ENCODE measurements at regions not wholly inside any gene's neighbourhood (a gene's known extent, or its start where the extent isn't known, plus 50 kb on each side); places are given as distances from the start of the nearest gene placed in this dataset.

DNA sequence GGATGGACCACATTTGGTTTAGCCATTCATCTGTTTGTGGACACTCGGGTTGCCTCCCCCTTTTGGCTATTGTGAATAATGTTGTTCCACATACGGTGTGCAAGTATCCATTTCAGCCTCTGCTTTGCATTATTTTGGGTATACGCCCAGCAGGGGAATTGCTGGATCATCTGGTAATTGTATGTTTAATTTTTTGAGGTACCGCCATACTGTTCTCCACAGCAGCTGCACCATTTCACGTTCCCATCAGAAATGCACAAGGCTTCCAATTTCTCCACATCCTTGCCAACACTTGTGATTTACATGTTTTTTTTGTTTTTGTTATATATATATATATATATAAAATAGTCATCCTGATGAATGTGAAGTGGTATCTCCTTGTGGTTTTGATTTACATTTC is 54.6 kb upstream of the TWIST2 start:
- no peak for ATAC-seq
- H3K36me3 ChIP-seq, result no peaks in the 10 kb centered on the region
- no peaks in the 10 kb centered on the region for H3K27me3 ChIP-seq
- WGBS (ENCODE audit: insufficient coverage, low coverage, low lambda C conversion rate, missing lambda C conversion rate), result 56% methylated on average over 3 of the region's 5 CpGs
- no peaks in the 10 kb centered on the region for H3K4me1 ChIP-seq
- DNase-seq, result no peak
- TF ChIP-seq POLR2A (IDR thresholded peaks at IDR 0.05), result no peak
- TF ChIP-seq, protein P1, sequence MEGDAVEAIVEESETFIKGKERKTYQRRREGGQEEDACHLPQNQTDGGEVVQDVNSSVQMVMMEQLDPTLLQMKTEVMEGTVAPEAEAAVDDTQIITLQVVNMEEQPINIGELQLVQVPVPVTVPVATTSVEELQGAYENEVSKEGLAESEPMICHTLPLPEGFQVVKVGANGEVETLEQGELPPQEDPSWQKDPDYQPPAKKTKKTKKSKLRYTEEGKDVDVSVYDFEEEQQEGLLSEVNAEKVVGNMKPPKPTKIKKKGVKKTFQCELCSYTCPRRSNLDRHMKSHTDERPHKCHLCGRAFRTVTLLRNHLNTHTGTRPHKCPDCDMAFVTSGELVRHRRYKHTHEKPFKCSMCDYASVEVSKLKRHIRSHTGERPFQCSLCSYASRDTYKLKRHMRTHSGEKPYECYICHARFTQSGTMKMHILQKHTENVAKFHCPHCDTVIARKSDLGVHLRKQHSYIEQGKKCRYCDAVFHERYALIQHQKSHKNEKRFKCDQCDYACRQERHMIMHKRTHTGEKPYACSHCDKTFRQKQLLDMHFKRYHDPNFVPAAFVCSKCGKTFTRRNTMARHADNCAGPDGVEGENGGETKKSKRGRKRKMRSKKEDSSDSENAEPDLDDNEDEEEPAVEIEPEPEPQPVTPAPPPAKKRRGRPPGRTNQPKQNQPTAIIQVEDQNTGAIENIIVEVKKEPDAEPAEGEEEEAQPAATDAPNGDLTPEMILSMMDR (IDR thresholded peaks at IDR 0.05), result no peak
- H3K27ac ChIP-seq, result no peak overlapping the region
- no peak overlapping the region for H3K4me3 ChIP-seq
- intact Hi-C loops (cut with DNase I), result no loop called here
- H3K9me3 ChIP-seq, result no peaks in the 10 kb centered on the region

DNA sequence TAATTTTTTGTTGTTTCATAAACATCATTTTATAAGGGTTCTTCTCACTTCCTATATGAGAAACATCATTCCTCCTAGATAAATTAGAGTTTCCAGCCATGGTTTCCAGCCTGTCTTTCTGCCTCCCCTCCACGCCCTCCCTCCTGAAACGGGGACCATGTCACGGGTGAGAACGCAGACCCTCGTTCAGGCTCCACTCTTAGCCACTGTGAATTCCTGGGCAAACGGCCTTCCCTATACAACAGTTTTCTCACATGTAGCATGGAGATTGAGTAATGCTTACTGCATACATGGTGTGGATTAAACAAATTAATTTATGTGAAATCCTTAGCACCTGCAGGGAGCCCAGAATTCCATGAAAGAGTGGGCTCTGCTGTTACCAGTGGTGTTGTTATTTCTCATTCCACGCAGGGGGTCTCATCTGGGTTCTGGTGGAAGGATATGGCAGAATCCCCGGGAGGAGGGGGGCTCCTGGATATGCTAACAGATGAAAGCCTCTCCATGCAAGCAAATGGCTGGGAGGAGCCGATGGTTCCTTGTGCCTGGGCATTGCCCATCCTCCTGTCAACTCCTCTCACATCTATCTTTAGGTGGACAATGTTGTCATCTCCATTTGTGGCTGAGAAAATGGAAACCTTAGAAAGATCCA is 54.0 kb upstream of the TWIST2 start:
- Histone ChIP-seq H3K9me3 (no peaks in the 10 kb centered on the region), H3K4me3 (no peak overlapping the region), H3K27me3 (no peaks in the 10 kb centered on the region), H3K27ac (no peak overlapping the region), H3K36me3 (no peaks in the 10 kb centered on the region), H3K4me1 (no peaks in the 10 kb centered on the region)
- DNase-seq (no peak), ATAC-seq (no peak)
- 79% methylated on average over 7 of the region's 9 CpGs for WGBS (ENCODE audit: insufficient coverage, low coverage, low lambda C conversion rate, missing lambda C conversion rate)
- intact Hi-C loops (cut with DNase I), result no loop called here
- TF ChIP-seq, protein P1 (IDR thresholded peaks at IDR 0.05), result no peak
- no peak for TF ChIP-seq POLR2A (IDR thresholded peaks at IDR 0.05)

DNA sequence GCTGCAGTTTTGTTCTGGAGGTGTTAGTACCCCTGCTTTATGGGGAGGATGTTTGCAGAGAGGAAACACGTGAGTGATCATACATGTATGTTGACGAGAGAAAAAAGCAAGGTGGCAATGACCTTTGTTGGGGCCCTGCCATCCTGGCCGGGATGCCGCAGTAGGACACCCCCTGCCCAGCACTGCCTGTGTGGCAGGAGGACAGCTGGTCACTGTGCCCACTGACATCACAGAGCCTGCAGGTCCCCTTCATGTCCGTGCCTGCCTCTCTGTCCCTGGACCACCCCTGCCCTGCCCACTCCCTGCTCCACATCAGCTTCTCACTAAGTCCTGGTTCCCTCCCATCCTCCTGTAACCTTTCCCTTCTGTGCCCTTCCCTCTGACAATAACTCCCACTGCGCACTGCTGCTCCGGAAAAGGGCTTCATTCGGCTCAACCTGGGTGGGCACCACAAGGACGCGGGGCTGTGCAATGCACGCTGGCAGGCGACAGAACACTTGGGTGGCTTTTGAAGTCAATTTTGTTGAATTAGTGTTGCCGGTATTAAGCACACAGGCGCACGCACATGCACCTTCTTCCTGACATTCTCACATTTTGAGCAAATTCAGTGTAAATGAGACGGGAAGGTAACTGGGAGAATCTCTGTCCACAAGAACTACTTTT is 51.5 kb upstream of the TWIST2 start:
- H3K9me3 ChIP-seq, result no peaks in the 10 kb centered on the region
- H3K36me3 ChIP-seq, result no peaks in the 10 kb centered on the region
- WGBS (ENCODE audit: insufficient coverage, low coverage, low lambda C conversion rate, missing lambda C conversion rate), result 56% methylated on average over 9 of the region's 16 CpGs
- H3K4me3 ChIP-seq, result no peak overlapping the region
- no peaks in the 10 kb centered on the region for H3K27me3 ChIP-seq
- DNase-seq (no peak), ATAC-seq (no peak)
- no peak overlapping the region for H3K27ac ChIP-seq
- TF ChIP-seq, protein P1 (IDR thresholded peaks at IDR 0.05), result no peak
- TF ChIP-seq POLR2A (IDR thresholded peaks at IDR 0.05), result no peak
- intact Hi-C loops (cut with DNase I), result no loop called here
- H3K4me1 ChIP-seq, result no peaks in the 10 kb centered on the region

DNA sequence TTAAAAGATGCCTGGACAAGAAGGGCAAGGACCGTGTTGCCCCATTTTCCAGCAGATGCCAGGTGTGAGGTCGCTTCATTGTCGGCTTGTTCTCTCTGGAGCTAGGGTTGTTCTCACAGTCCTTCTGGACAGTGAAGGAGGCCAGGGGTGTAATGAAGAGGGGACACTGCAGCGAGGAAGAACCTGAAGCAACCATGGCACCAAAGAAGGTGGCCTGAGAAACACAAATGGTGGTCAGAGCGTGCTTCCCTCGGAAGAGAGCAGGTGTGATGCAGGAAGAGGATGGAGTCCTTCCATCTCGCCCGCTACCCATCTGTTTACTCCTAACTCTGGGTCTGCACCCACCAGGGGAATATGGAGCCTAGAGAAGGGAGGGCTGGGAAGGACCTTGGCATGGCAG is 50.3 kb upstream of the TWIST2 start:
- 79% methylated on average over 8 of the region's 8 CpGs for WGBS (ENCODE audit: insufficient coverage, low coverage, low lambda C conversion rate, missing lambda C conversion rate)

More for the DNA sequence above, 50.3 kb upstream of the TWIST2 start:
- DNase-seq (no peak), ATAC-seq (no peak)
- no peaks in the 10 kb centered on the region for H3K27me3 ChIP-seq
- intact Hi-C loops (cut with DNase I), result no loop called here
- no peaks in the 10 kb centered on the region for H3K9me3 ChIP-seq
- no peaks in the 10 kb centered on the region for H3K4me1 ChIP-seq
- no peaks in the 10 kb centered on the region for H3K36me3 ChIP-seq
- H3K4me3 ChIP-seq, result no peak overlapping the region
- H3K27ac ChIP-seq, result no peak overlapping the region
- no peak for TF ChIP-seq POLR2A (IDR thresholded peaks at IDR 0.05)
- TF ChIP-seq, protein P1 (IDR thresholded peaks at IDR 0.05), result no peak

Small RNA genes lying in the stretch of these regions (small RNA-seq; reads per million reads assigned to genes)
- 0 reads per million in 2 experiments for gene AC113618.1
